ENCODE measurements at regions not wholly inside any gene's neighbourhood (a gene's known extent, or its start where the extent isn't known, plus 50 kb on each side); places are given as distances from the start of the nearest gene placed in this dataset.
"Not testable (repeated sequence)": the region's sequence is repeated elsewhere in the genome, so short reads cannot be mapped to it uniquely, and the experiment has no call there.

- intact Hi-C loops (cut with micrococcal nuclease): no loop called here
Measured at GRCh38 chr6:76984572-76984971, 478.7 kb downstream of the HTR1B start.

- intact Hi-C loops (cut with micrococcal nuclease): no loop called here
Measured at GRCh38 chr6:76982476-76983199, 480.7 kb downstream of the HTR1B start.

GRCh38 chr6:76972474-76972873 is 490.8 kb downstream of the HTR1B start:
- intact Hi-C loops (cut with micrococcal nuclease): no loop called here

DNA sequence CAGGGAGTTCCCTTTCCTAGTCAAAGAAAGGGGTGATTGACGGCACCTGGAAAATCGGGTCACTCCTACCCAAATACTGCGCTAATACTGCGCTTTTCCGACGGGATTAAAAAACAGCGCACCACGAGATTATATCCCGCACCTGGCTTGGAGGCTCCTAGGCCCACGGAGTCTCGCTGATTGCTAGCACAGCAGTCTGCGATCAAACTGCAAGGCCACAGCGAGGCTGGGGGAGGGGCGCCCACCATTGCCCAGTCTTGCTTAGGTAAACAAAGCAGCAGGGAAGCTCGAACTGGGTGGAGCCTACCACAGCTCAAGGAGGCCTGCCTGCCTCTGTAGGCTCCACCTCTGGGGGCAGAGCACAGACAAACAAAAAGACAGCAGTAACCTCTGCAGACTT is 504.1 kb downstream of the HTR1B start:
- intact Hi-C loops (cut with micrococcal nuclease): not testable (repeated sequence)

GRCh38 chr6:76942203-76942966 is 520.9 kb downstream of the HTR1B start:
- intact Hi-C loops (cut with micrococcal nuclease): no loop called here

- intact Hi-C loops (cut with micrococcal nuclease): no loop called here
Measured at GRCh38 chr6:76940191-76940590, 523.1 kb downstream of the HTR1B start.

GRCh38 chr6:76914737-76915136 is 548.6 kb downstream of the HTR1B start:
- intact Hi-C loops (cut with micrococcal nuclease): no loop called here

- intact Hi-C loops (cut with micrococcal nuclease): not testable (repeated sequence)
Measured at GRCh38 chr6:76905541-76905940, 557.8 kb downstream of the HTR1B start.

DNA sequence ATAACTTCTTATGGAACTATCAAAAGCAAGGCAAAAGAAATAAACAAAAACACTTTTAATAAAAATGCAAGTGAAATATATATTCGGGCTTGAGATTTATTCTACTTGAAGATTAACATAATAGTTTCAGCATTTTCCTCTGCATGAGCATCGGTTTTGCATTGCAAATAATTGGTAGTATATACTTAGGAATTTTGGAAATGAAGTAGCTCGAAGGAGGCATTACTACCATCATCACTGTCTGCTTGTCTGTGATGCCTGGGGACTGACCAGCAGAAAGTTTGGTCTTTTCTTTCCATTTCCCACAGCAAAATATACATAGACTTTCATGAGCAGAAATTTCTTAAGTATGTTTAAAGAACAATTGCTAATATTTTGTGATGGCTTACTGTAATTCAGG is 570.7 kb downstream of the HTR1B start:
- intact Hi-C loops (cut with micrococcal nuclease): no loop called here

DNA sequence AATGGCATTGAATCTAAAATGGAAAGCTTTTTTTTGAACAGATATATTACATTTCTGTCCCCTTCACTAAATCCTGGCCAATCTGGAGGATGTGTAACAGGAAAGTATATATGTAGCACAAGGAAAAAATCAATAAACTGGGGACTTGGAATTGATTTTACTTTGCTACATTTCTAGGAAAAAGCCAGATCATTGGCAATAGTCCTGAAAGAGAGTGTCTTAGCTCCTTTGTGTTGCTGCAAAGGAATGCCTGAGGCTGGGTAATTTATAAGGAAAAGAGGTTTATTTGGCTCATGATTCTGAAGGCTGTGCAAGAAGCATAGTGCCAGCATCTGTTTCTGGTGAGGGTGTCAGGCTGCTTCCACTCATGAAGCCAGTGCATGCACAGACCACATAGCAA is 574.9 kb downstream of the HTR1B start:
- intact Hi-C loops (cut with micrococcal nuclease): no loop called here

DNA sequence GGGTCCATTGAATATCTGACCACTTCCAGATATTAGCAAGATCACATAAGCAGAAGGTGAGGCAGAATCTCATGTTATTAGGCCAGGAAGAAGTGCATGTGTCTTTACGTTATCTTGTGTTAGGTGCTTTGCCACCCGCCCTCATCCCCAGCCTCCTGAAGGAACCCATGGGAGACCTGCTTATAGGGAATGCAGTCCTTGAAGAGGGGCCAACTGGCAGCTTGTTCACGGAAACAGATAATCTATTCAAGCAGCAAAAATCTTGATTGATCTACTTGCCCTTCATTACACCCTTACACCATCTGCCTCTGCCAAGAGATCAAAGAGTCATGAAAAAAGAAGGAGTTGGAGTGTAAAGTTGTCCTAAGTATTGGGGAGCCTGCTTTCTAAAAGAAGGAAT is 576.4 kb downstream of the HTR1B start:
- intact Hi-C loops (cut with micrococcal nuclease): no loop called here

GRCh38 chr6:76885861-76886301 is 577.4 kb downstream of the HTR1B start:
- intact Hi-C loops (cut with micrococcal nuclease): no loop called here

DNA sequence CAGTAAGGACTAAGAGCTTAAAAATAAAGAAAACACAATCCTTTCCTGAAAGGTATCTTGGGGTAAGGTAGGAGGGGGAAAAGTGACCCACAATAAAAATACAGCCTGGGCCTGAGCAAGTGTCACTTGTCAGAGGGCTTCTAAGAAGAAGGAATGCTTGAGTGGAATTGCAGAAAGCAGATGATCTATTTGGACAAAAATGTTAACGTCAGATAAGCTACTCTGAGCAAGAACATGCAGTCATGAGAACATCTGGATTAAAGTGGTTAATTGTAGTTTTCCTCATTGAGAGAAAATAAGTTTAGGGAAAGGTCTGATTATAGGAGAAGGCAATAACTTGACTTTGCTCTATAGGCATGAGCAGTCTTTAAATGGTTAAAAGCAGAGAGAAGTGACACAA is 581.9 kb downstream of the HTR1B start:
- intact Hi-C loops (cut with micrococcal nuclease): no loop called here

- intact Hi-C loops (cut with micrococcal nuclease): no loop called here
Measured at GRCh38 chr6:76876922-76877553, 586.3 kb downstream of the HTR1B start.

- intact Hi-C loops (cut with micrococcal nuclease): not testable (repeated sequence)
Measured at GRCh38 chr6:76876430-76876829, 586.9 kb downstream of the HTR1B start.

DNA sequence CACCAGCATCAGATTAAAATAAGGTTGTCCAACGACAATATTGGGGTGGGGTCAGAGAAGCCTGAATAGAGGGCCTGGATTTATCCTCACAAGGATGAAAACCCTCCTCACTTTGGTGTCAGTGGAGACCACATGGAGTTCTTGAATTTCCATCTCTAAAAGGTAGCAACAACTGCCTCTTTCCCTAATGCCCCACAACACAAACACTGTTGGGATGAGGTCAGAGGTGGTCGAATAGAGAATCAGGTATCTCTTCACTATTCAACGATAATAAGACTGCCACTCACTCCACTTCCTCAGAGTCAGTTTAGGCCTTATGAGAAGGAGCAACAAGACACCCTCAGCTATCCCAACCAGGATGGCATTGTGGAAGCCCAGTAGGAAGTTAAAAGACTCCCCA is 596.1 kb downstream of the HTR1B start:
- intact Hi-C loops (cut with micrococcal nuclease): no loop called here

DNA sequence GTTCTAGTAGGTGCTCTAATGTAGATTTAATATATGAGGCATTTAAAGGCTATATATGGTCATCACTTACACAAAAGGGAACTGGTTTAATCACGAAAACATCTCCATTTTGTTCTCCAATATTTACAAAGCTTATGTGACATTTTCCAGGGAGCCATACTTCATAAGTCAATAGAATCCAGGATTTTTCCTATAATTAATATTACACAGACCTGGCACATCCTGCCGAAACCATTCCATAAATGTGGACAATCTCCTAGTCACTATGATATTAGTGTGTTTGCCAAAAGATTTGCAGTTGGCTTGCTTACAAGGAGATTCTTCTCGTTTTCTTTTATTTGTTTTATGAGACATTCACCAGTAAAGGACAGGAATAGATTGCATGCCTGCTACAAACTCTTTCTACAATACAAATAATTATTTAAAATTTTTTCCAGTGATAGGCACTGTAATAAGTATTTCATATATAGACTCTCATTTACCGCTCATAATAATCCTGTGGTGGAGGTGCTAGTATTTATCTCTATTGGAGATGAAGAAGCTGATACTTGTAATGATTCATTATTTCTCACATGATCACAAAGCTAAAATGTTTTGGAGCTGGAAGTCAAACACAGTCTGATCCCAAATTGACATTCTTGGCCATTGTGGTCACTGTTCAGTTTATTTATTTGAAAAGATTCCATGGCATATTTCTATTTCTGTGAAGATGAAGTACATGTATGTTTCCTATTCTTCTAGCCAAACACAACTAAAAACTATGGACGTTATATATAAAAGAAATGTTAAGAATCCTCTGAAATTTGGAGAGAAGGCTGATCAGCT is 597.0 kb downstream of the HTR1B start:
- intact Hi-C loops (cut with micrococcal nuclease): no loop called here

DNA sequence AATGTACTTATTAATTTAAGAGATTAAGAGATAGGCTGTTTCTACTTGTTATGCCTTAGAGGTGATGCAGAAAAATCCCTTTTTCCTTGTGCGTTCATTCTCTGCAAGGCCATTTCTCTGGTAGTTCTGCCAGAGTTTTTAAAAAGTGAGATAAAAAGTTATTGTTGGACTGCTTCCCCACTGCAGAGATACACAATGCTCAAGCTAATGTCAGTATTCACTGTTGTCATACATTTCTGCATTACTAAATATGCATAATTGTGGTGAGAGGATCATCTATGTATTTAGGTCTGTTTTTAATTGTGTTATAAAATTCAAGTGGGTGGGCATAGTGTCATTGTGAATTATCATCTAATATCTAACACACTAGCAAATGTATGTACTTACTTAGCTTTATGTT is 600.4 kb downstream of the HTR1B start:
- intact Hi-C loops (cut with micrococcal nuclease): loop anchor here (5.0 kb wide), 1 partner anchor 926 kb away; no protein-coding TSS in a partner anchor

GRCh38 chr6:76861403-76861802 is 601.9 kb downstream of the HTR1B start:
- intact Hi-C loops (cut with micrococcal nuclease): loop anchor here (5.0 kb wide), 1 partner anchor 924 kb away; no protein-coding TSS in a partner anchor

- intact Hi-C loops (cut with micrococcal nuclease): no loop called here
Measured at GRCh38 chr6:76856065-76856464, 607.2 kb downstream of the HTR1B start.

- intact Hi-C loops (cut with micrococcal nuclease): no loop called here
Measured at GRCh38 chr6:76852776-76853175, 610.5 kb downstream of the HTR1B start.

Data from T-helper 1 cell treated with Interleukin-12 subunit alpha and Interleukin-12 subunit beta and Interleukin-4 antibody, amounts not matched to agents 30 ng/mL and 1 ng/mL, for 36 hours (primary cell).